NT2/D1 (cell line): ENCODE measurements at regions not wholly inside any gene's neighbourhood (a gene's known extent, or its start where the extent isn't known, plus 50 kb on each side); places are given as distances from the start of the nearest gene placed in this dataset.

ENCODE experiments used
- SUZ12 ChIP-seq: IDR thresholded peaks from 2 replicates; pipeline ENCODE4 v1.6.1; 2011; ENCODE audit not compliant: insufficient read length, insufficient read depth; ENCODE audit errors: extremely low read depth
- ZNF274 ChIP-seq: IDR thresholded peaks from 2 replicates; pipeline ENCODE4 v1.6.1; 2011; ENCODE audit warnings: mild to moderate bottlenecking, low read depth, low read length

GRCh38 chr9:78493166-78493742 is 196.3 kb downstream of the PSAT1 start:
- TF ChIP-seq SUZ12, result no peak
- no peak for TF ChIP-seq ZNF274
